Transverse colon (tissue), 4 donors: ENCODE measurements at regions not wholly inside any gene's neighbourhood (a gene's known extent, or its start where the extent isn't known, plus 50 kb on each side); places are given as distances from the start of the nearest gene placed in this dataset.
A peak's percentile ranks its signal among the peaks of the same experiment; 100 is the strongest.

Experiments
- DNase-seq: peaks from one replicate; pipeline ENCODE4 v3.0.0-alpha.2; 2019
- H3K27ac ChIP-seq, 4 donors: fragments of 200-600 bp; sonication (generic); 2 replicates each; pipeline ENCODE4 v1.5.1; 2016 to 2018; ENCODE audit warnings: inconsistent platforms in 4 of 4
- H3K27me3 ChIP-seq: fragments of 200-600 bp; sonication (generic); 2 replicates; pipeline ENCODE4 v1.5.1; 2017; ENCODE audit warnings: inconsistent platforms
- H3K36me3 ChIP-seq, 4 donors: fragments of 200-600 bp; sonication (generic); 2 replicates each; pipeline ENCODE4 v1.5.1; 2017 to 2019; ENCODE audit warnings: inconsistent platforms in 4 of 4
- H3K4me1 ChIP-seq, 4 donors: fragments of 200-600 bp; sonication (generic); 2 replicates each; pipeline ENCODE4 v1.5.1; 2017 to 2020; ENCODE audit warnings: inconsistent platforms in 4 of 4
- H3K4me3 ChIP-seq, 4 donors: fragments of 200-600 bp; sonication (generic); 1 replicate in 1 of 4; 2 replicates in 3 of 4; pipeline versions ENCODE4 v1.5.1 to v1.6.1; 2017 to 2019; ENCODE audit warnings: inconsistent platforms in 4 of 4
- H3K9me3 ChIP-seq, 2 donors: fragments of 200-600 bp; sonication (generic); 2 replicates each; pipeline ENCODE4 v1.5.1; 2017 to 2019; ENCODE audit warnings: inconsistent platforms in 2 of 2
- EP300 ChIP-seq: sonication (generic); formaldehyde crosslinking; IDR thresholded peaks from one replicate; pipeline ENCODE4 v1.6.1; 2017; ENCODE audit warnings: antibody characterized with exemption, low read depth
- POLR2A ChIP-seq: fragments of 450-650 bp; IDR thresholded peaks from one replicate; pipeline ENCODE4 v1.6.1; 2016; ENCODE audit warnings: antibody characterized with exemption, mild to moderate bottlenecking, moderate library complexity
- POLR2AphosphoS5 ChIP-seq, 3 donors: sonication (generic); formaldehyde crosslinking; IDR thresholded peaks; one replicate each; pipeline ENCODE4 v1.6.1; 2016; ENCODE audit warnings: antibody characterized with exemption in 3 of 3
- WGBS, 2 donors: methylation state at CpG; one replicate each; pipeline ENCODE4 v1.1.5; 2018; ENCODE audit warnings: low coverage in 1 of 2; 5-methylcytosine and 5-hydroxymethylcytosine counted together
- in situ Hi-C, 4 donors: fragments of 200-750 bp; cut with MboI; loops; one replicate each; pipeline versions ENCODE4 v1.15.0 to v1.15.1; 2017; ENCODE audit warnings: low sequenced_read_pairs in 3 of 4, low pct_ligation_motif_present in 1 of 4, low pct_unique_long_range_greater_than_20kb in 1 of 4
- intact Hi-C: fragments of 100-400 bp; cut with DNase I; formaldehyde crosslinking; loops from one replicate; pipeline ENCODE4 v1.15.1; 2023; ENCODE audit warnings: low total_unique reads
- TF ChIP-seq, protein P1 (sequence below), 5 experiments: fragments of 200-600 bp in 3 of 5; fragments of 450-650 bp in 2 of 5; sonication (generic) in 3 of 5; IDR thresholded peaks; 1 replicate in 2 of 5; 2 replicates in 3 of 5; pipeline ENCODE4 v1.5.1; 2016 to 2017; ENCODE audit warnings: antibody characterized with exemption in 5 of 5, inconsistent platforms in 3 of 5, mild to moderate bottlenecking in 2 of 5, moderate library complexity in 1 of 5

GRCh38 chr2:66789741-66790140, 354.8 kb downstream of the MEIS1 start:
- Histone ChIP-seq H3K27ac (peak overlapping the region in 3 of 4 donors; percentile 58 to 64 (median 63)), H3K4me1 (peaks cover 0 to 4% (median 0%) of the 10 kb centered on the region in 4 donors), H3K27me3 (no peaks in the 10 kb centered on the region), H3K9me3 (no peaks in the 10 kb centered on the region), H3K4me3 (no peak overlapping the region), H3K36me3 (no peaks in the 10 kb centered on the region)
- in situ Hi-C loops, result no loop called here
- TF ChIP-seq POLR2AphosphoS5 (IDR thresholded peaks at IDR 0.05) (no peak), EP300 (no peak), POLR2A (no peak)
- TF ChIP-seq, protein P1, sequence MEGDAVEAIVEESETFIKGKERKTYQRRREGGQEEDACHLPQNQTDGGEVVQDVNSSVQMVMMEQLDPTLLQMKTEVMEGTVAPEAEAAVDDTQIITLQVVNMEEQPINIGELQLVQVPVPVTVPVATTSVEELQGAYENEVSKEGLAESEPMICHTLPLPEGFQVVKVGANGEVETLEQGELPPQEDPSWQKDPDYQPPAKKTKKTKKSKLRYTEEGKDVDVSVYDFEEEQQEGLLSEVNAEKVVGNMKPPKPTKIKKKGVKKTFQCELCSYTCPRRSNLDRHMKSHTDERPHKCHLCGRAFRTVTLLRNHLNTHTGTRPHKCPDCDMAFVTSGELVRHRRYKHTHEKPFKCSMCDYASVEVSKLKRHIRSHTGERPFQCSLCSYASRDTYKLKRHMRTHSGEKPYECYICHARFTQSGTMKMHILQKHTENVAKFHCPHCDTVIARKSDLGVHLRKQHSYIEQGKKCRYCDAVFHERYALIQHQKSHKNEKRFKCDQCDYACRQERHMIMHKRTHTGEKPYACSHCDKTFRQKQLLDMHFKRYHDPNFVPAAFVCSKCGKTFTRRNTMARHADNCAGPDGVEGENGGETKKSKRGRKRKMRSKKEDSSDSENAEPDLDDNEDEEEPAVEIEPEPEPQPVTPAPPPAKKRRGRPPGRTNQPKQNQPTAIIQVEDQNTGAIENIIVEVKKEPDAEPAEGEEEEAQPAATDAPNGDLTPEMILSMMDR (IDR thresholded peaks at IDR 0.05), result no peak
- no peak for DNase-seq
- 80 to 92% methylated on average over 3 to 5 of the region's 5 CpGs for WGBS, 2 donors
- intact Hi-C loops, result loop anchor here (5.0 kb wide), 1 partner anchor 87 kb away; no protein-coding TSS in a partner anchor

DNA sequence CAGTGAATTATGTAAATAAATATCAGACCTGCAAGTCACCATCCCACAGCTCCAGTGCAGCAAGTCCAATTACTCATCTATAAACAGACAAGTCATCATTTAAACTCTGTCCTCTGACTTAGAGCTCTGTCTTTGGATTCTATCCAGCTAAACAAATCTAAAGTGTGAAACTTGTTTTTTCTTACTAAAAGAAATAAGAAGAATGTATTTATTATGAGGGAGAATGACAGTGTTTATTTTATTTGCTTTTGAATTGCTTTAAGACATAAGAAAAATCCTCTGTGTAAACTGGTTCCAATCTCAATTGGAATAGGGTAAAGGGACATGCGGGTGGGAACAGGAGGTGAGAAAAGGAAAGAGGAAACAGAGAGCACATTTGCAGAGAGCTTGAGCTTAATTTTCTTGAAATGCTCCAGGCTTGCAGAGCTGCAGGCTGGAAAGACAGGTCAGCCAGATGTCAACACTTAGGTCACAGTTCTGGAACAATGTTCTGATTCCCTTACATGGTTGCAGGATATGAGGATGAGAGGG, 355.8 kb downstream of the MEIS1 start:
- in situ Hi-C loops (no loop called here), intact Hi-C loops (loop anchor here (5.0 kb wide), 1 partner anchor 88 kb away; no protein-coding TSS in a partner anchor)
- no peaks in the 10 kb centered on the region for H3K27me3 ChIP-seq
- H3K9me3 ChIP-seq, result no peaks in the 10 kb centered on the region
- 50 to 54% methylated on average over 1 of the region's 1 CpG for WGBS, 2 donors
- H3K4me3 ChIP-seq, result no peak overlapping the region
- H3K27ac ChIP-seq, result peak overlapping the region; percentile 26 to 64 (median 60)
- no peaks in the 10 kb centered on the region for H3K36me3 ChIP-seq
- DNase-seq, result no peak
- peaks cover 0 to 4% (median 0%) of the 10 kb centered on the region in 4 donors for H3K4me1 ChIP-seq
- TF ChIP-seq POLR2AphosphoS5 (IDR thresholded peaks at IDR 0.05), result no peak
- no peak for TF ChIP-seq EP300
- no peak for TF ChIP-seq POLR2A
- TF ChIP-seq, protein P1 (IDR thresholded peaks at IDR 0.05), result no peak

GRCh38 chr2:66794070-66794469, 359.1 kb downstream of the MEIS1 start:
- Histone ChIP-seq H3K4me3 (no peak overlapping the region), H3K9me3 (no peaks in the 10 kb centered on the region), H3K27ac (peak overlapping the region in 3 of 4 donors; percentile 32 to 58 (median 54)), H3K27me3 (no peaks in the 10 kb centered on the region), H3K4me1 (peaks cover 0 to 4% (median 0%) of the 10 kb centered on the region in 4 donors), H3K36me3 (no peaks in the 10 kb centered on the region)
- no peak for DNase-seq
- in situ Hi-C loops, result no loop called here
- TF ChIP-seq POLR2AphosphoS5 (IDR thresholded peaks at IDR 0.05), result no peak
- TF ChIP-seq, protein P1 (IDR thresholded peaks at IDR 0.05), result no peak
- no peak for TF ChIP-seq POLR2A
- TF ChIP-seq EP300, result no peak
- intact Hi-C loops, result loop anchor here (5.0 kb wide), 1 partner anchor 92 kb away; no protein-coding TSS in a partner anchor
- 60 to 80% methylated on average over 4 to 8 of the region's 8 CpGs for WGBS, 2 donors

DNA sequence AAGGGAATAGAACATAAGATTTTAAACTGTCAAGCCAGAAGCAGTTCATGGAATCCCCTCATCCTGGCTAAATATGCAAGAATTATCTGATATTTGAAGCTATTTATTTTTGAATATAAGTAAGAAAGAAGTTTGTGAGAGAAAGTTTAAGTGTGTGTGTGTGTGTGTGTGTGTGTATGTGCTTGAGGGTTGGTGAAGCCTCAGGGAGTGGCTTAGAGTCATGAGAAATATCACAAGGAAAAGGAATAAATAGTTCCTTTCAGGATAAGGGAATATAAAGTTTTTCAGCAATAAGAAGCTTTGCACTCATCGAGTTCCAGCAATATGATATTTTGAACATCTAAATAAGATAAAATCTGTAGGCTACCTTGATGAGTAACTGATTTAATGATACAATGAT, 359.6 kb downstream of the MEIS1 start:
- no peaks in the 10 kb centered on the region for H3K27me3 ChIP-seq
- intact Hi-C loops (loop anchor here (5.0 kb wide), 1 partner anchor 92 kb away; no protein-coding TSS in a partner anchor), in situ Hi-C loops (no loop called here)
- peaks cover 0 to 4% (median 0%) of the 10 kb centered on the region in 4 donors for H3K4me1 ChIP-seq
- no peaks in the 10 kb centered on the region for H3K9me3 ChIP-seq
- 45 to 71% methylated on average over 1 of the region's 1 CpG for WGBS, 2 donors
- TF ChIP-seq POLR2A (no peak), POLR2AphosphoS5 (IDR thresholded peaks at IDR 0.05) (no peak), EP300 (no peak)
- TF ChIP-seq, protein P1 (IDR thresholded peaks at IDR 0.05), result no peak
- H3K4me3 ChIP-seq, result no peak overlapping the region
- DNase-seq, result no peak
- H3K36me3 ChIP-seq, result no peaks in the 10 kb centered on the region
- peak overlapping the region in 3 of 4 donors; percentile 32 to 58 (median 54) for H3K27ac ChIP-seq
